ENCODE measurements at regions not wholly inside any gene's neighbourhood (a gene's known extent, or its start where the extent isn't known, plus 50 kb on each side); places are given as distances from the start of the nearest gene placed in this dataset.
"Not testable (repeated sequence)": the region's sequence is repeated elsewhere in the genome, so short reads cannot be mapped to it uniquely, and the experiment has no call there.

DNA sequence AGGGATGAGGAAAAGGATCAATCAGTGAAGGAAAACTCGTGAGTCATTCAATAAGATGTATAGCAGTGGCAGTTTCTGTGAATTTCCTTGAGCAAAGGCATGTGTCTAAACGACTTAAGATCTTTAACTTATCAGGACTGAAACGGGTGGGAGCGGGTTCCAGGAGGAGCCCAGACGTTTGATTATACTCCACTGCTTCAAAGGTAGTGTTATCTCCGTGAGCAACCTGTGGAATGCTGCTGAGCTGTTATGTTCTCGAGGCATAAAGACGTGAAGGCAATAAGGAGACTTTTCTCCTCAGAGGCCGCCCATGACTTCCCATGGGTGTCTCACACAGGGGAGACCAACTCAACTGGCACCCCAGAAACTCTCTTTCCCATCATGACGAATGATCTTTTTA is 72.7 kb upstream of the DLGAP1 start:
- DNase-seq: not testable (repeated sequence)

DNA sequence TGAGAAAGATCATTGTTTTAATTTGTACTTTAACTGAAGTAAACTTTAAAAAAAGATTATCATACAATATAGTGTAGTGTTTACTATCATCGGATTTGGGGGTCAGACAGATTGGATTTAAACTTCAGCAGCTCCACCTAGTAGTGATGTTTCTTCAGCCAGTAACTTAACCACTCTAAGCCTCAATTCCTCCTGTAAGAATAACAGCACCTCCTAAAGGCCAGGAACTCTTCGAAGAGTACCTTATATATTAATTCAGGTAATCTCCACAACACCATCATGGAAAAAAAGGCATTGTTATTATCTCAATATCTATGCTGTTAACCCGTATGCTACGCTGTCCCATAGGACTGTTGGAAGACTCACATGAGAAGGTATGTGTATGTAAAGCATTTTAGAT is 69.0 kb upstream of the DLGAP1 start:
- DNase-seq: no peak

DNA sequence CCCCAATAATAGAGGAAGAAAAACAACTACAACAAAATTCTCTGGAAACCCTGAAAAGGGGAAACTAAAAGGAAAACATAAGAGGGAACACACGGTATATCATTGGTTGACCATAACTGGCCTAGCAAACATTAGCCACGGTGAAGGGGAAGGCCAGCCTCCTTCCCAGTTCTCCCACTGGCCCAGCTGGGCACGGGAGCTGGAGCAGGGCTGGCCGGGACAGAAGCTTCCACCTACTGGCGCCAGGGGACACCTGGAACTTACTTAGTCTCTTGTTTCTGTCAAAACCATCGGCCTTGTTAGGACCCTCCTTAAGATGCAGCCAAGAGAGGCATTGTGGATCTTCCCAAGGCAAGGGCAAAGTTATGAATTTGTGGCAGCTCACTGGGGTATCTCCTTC is 56.1 kb upstream of the DLGAP1 start:
- no peak for DNase-seq

DNA sequence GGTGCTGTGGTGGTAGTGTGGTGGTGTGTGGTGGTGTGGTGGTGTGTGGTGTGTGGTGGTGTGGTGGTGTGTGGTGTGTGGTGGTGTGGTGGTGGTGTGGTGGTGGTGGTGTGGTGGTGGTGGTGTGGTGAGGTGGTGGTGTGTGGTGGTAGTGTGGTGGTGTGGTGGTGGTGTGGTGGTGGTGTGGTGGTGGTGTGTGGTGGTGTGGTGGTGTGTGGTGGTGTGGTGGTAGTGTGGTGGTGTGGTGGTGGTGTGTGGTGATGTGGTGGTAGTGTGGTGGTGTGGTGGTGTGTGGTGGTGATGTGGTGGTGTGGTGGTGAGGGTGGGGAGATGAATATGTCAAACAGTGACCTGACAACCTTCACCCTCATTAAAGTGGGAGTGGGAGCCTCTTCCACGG is 55.6 kb upstream of the DLGAP1 start:
- no peak for DNase-seq

DNA sequence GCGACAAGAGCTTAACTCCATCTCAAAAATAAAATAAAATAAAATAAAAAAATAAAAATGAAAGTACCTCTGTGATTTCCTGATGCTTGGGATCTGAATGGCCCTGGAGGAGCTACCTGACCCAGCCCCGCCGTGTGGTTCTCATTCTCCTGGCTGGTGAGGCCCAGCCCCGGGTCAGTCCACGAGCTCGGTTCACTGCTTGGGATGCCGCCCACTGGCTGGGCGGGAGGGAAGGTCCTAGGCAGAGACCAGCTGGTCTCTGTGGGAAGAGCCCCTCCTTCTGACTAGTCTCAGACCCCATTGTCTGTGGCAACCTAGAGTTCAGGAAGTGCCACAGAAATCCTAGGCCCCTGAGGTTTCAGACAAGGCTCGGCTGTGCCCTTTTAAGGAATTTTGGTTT is 55.1 kb upstream of the DLGAP1 start:
- DNase-seq: no peak

Data from NCI-H526 (cell line).